RWPE1 (cell line): ENCODE measurements at regions not wholly inside any gene's neighbourhood (a gene's known extent, or its start where the extent isn't known, plus 50 kb on each side); places are given as distances from the start of the nearest gene placed in this dataset.
"Not testable (repeated sequence)": the region's sequence is repeated elsewhere in the genome, so short reads cannot be mapped to it uniquely, and the experiment has no call there.

Experiments
- CTCF ChIA-PET: fragments of 350-600 bp; sonication (Branson Sonifier 250); formaldehyde crosslinking; extraction: SDS; loops from one replicate; lab custom pipeline; 2021; lab: Yijun Ruan, JAX
- POLR2A ChIA-PET: fragments of 400-600 bp; formaldehyde crosslinking; extraction: SDS; loops from one replicate; lab custom pipeline; 2020; ENCODE audit warnings: antibody characterized with exemption; ENCODE audit not compliant: low non-redundant PET; lab: Yijun Ruan, JAX
- DNase-seq: peaks from one replicate; pipeline ENCODE4 v3.0.0; 2012; ENCODE audit warnings: low spot score
- H3K27ac ChIP-seq: fragments of 450-650 bp; 2 replicates; pipeline ENCODE4 v1.5.1; 2017
- TF ChIP-seq, protein P1 (sequence below): fragments of 450-650 bp; conservative IDR thresholded peaks from 2 replicates; pipeline ENCODE4 v1.5.1; 2017; ENCODE audit warnings: low read depth, mild to moderate bottlenecking

- CTCF ChIA-PET: no interaction called here
- TF ChIP-seq, protein P1, sequence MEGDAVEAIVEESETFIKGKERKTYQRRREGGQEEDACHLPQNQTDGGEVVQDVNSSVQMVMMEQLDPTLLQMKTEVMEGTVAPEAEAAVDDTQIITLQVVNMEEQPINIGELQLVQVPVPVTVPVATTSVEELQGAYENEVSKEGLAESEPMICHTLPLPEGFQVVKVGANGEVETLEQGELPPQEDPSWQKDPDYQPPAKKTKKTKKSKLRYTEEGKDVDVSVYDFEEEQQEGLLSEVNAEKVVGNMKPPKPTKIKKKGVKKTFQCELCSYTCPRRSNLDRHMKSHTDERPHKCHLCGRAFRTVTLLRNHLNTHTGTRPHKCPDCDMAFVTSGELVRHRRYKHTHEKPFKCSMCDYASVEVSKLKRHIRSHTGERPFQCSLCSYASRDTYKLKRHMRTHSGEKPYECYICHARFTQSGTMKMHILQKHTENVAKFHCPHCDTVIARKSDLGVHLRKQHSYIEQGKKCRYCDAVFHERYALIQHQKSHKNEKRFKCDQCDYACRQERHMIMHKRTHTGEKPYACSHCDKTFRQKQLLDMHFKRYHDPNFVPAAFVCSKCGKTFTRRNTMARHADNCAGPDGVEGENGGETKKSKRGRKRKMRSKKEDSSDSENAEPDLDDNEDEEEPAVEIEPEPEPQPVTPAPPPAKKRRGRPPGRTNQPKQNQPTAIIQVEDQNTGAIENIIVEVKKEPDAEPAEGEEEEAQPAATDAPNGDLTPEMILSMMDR: no peak
- POLR2A ChIA-PET: interaction anchor here (0.7 kb wide), 1 partner anchor 64 kb away, joined by 5 read pairs; no protein-coding TSS in a partner anchor
- DNase-seq: no peak
- no peak overlapping the region for H3K27ac ChIP-seq
Measured at GRCh38 chr19:28128341-28128740, 1084.6 kb downstream of the UQCRFS1 start.

- CTCF ChIA-PET: no interaction called here
- H3K27ac ChIP-seq: no peak overlapping the region
- TF ChIP-seq, protein P1: no peak
- no peak for DNase-seq
- POLR2A ChIA-PET: no interaction called here
Measured at GRCh38 chr19:28126135-28126898, 1086.6 kb downstream of the UQCRFS1 start.

DNA sequence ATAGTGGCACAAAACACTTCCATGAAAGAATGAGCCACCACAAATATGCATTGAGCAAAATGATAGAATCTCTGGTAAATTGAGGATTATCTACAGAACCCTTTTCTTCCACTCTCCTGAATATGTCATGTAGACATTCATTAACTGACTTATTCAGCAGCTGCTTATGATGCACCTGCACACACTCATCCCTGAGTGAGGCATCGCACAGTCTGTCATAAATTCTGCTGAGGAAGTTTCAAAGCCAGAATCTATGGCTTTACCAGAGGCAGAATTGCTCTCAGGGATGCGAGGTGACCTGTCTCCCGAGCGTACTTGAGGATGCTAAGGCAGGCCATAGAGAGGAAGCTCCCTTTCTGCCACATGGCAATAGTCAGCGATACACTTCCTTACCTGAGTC lies 1090.2 kb downstream of the UQCRFS1 start:
- H3K27ac ChIP-seq: no peak overlapping the region
- CTCF ChIA-PET: no interaction called here
- DNase-seq: no peak
- POLR2A ChIA-PET: no interaction called here
- TF ChIP-seq, protein P1: no peak

DNA sequence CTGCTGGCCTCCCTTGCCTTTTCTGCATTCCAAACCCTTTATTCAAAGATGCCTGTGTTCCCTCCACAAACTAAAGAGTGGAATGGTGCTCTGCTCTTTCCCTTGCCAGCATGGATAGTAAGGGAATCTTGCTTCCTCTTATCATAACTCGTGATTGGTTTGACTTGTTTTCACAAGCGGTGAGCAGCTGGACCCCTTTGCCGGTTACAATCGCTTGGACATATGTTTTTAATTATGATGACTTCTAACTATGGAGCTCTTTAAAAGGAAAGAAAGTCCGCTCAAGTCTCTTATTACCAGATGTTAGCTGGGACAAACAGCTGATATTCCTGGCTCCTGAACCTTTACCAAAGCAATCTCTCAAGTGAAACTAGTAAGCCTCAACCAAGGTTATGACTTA lies 1094.7 kb downstream of the UQCRFS1 start:
- TF ChIP-seq, protein P1: no peak
- CTCF ChIA-PET: no interaction called here
- DNase-seq: no peak
- H3K27ac ChIP-seq: no peak overlapping the region
- POLR2A ChIA-PET: no interaction called here

- ChIA-PET CTCF (no interaction called here), POLR2A (no interaction called here)
- DNase-seq: no peak
- TF ChIP-seq, protein P1: no peak
- no peak overlapping the region for H3K27ac ChIP-seq
Measured at GRCh38 chr19:28117143-28117542, 1095.8 kb downstream of the UQCRFS1 start.

GRCh38 chr19:28116379-28116778 lies 1096.6 kb downstream of the UQCRFS1 start:
- POLR2A ChIA-PET, CTCF ChIA-PET, DNase-seq, H3K27ac ChIP-seq: not testable (repeated sequence)

GRCh38 chr19:28103921-28104320 lies 1109.0 kb downstream of the UQCRFS1 start:
- ChIA-PET CTCF (no interaction called here), POLR2A (no interaction called here)
- TF ChIP-seq, protein P1: no peak
- H3K27ac ChIP-seq: no peak overlapping the region
- no peak for DNase-seq

GRCh38 chr19:28084659-28085157 lies 1128.2 kb downstream of the UQCRFS1 start:
- DNase-seq, POLR2A ChIA-PET, H3K27ac ChIP-seq, CTCF ChIA-PET: not testable (repeated sequence)
